Fibroblast of skin of abdomen (primary cell): ENCODE measurements at regions not wholly inside any gene's neighbourhood (a gene's known extent, or its start where the extent isn't known, plus 50 kb on each side); places are given as distances from the start of the nearest gene placed in this dataset.
A peak's percentile ranks its signal among the peaks of the same experiment; 100 is the strongest.

Source experiments
- DNase-seq: peaks from one replicate; pipeline ENCODE4 v3.0.0-alpha.2; 2013

DNA sequence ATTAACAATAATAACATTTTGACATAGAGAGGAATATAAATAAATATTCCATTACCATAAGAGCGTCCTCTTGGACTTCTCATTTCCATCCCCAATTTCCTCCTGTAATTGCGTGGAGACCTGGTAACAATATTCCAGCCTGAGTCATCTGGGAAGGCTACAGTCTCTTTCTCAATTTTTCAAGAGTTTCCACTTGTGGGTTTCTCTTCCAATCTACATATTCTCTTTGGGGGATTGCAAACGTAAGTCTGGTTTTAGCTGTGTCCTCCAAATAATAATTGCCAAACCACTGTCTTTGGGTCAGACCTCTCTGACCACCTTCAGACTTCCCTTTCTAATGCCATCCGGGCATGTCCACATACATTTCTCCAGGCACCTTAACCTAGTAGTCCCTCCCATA lies 124.5 kb upstream of the USP24 start:
- DNase-seq, result no peak

DNA sequence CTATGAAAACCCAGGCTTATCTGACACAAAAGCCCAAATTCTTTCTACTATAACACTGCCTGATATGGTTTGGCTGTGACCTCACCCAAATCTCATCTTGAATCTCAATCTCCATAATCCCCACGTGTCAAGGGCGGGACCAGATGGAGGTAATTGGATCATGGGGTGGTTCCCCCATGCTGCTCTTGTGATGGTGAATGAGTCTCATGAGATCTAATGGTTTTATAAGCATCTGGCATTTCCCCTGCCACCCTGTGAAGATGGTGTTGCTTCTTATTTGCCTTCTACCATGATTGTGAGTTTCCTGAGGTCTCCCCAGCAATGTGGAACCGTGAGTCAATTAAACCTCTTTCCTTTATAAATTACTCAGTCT lies 123.3 kb upstream of the USP24 start:
- no peak for DNase-seq

DNA sequence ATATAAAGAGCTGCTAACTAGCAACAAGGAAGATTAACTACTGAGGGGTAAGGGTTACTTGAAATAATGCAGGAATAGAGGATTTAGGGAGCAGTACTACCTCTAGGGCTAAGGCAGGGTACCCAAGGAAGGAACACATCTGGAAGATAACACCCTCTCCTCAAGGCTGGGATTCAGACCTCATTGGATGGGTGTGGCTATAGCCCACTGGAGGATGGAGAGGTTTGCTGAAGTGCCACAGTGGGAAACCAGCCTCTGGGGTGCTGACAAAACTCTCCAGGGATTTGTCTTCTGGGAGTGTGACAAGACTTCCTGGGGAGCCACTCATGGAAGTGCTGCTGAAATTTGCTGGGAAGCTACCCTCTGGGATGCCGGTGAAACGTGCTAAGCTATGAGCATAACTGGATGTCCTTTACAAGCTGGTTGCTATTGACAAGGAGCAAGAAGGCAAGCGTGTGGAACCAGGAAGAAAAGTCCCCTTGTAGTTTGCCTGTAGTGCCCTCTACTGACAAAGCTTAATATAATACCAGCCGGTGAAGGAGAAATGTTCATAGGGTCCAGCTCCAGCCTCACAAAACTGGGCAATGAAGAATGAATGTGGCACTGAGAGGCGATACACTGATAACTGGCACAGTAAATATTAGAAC lies 122.8 kb upstream of the USP24 start:
- DNase-seq, result peak; percentile 51

DNA sequence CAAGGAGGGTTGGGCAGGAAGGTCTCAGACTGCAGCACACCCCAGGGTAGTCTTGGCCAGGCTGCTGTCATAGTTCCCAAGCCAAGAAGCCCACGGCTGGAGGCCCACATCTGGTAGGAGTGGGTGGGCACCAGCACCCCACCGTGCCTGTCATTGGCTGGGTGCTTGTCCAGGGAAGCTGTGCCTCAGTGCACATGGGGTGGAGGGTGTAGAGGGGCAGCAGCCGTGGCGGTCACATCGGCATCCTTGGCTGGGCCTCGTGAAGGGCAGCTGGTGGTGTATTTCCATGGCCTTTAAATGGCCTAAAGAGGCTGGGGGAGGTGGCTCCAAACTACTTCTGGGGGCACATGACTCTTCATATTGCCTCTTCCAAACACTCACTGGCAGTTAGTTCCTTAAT lies 119.6 kb upstream of the USP24 start:
- DNase-seq, result no peak

DNA sequence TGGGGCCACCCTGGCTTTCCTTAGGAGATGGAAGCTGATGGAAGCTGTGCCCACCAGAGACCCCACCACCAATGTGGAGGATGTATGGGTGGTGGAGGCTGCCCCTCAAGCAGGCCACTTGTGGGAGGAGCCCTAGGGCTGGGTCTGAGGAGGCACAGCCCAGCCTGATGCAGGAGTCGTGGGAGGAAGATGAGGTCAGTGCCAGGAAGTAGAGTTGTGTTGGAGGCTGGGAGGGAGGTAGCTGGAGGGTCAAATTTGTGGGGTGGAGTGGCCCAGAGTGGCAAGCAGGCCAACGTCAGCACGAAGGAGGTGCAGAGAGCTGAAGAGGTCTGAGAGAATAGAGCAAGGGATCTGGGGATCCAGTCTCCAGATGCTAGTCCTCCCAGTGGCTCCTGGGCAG lies 119.0 kb upstream of the USP24 start:
- DNase-seq, result no peak

DNA sequence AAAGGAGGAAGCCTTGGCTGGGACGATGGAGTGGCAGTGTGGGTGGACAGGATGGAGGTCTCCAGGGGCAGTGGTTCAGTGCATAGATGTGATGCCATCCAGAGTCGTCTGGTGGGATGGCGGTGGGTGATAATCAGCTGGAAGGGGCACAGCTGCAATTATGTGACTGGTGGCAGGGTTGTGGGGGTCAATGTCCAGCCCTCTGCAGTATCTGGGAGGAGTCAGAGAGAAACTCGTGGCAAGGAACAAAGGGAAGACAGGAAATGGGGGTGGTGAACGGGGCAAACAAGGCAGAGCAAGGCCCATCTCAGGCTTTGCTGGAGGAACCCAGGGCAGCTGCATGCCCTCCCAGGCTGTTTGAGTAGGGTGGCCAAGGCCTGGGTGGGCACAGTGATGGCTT lies 118.3 kb upstream of the USP24 start:
- DNase-seq, result no peak

DNA sequence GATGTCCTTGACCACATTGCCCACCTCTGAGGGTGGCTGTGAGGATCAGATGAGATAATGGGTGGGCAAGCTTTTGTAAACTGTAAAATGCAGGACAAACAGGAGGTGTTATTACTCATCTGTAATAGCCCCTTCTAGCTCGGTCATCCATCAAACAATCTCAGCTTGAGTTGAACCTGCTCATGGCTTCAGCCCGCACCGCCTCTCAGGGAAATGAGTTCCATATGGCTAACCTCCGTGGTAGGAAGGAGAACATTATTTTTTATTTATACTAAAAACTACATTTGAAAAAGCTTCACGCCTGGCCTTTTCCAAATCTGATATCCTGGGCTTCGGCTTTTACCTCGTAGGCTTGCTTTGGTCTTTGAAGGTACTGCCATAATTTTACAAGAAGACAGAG lies 116.2 kb upstream of the USP24 start:
- peak; percentile 51 for DNase-seq

DNA sequence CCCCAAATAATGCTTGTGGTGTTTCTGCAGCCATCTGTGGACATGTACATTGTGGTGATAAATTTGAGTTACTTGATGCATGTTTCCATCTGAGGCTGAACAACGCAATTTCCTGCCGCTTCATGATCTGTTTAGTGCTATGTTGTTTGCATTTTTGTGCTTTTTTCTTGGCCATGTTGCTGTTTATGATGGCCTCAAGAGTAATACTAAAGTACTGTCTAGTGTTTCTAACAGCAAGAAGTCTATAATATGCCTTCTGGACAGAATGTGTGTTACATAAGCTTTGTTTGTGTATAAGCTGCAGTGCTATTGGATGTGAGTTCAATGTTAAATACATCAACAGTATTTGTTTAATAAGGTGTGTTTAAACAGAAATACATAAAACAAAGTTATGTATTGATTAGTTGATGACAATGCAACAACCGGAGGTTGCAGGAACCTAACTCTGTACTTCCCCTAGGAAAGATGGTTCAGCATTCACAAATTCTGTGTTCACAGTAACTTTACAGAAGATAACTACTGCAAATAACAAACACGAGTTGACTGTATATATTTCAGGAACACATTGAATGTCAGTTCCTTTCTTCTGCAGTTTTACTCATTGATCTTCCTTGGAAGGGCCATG lies 114.8 kb upstream of the USP24 start:
- no peak for DNase-seq

DNA sequence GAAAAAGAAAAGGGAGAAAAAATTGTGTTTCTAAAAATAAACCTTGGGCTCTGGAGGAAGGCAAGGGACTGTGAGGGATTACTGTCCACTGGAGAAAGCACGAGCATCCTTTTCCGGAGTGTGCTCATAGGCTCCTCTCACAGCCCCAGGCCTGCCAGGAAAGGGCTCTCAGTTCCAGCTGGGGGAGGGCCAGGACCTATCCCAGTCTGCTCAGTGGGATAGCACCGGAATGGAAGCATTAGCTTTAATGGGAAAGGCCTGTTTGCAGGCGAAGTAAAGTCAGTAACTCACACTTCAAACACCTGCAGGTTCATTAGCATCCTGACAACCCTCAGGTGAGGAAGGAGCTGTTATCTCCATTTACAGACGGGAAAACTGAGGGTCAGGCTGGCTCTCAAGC lies 113.9 kb upstream of the USP24 start:
- peak; percentile 14 for DNase-seq

DNA sequence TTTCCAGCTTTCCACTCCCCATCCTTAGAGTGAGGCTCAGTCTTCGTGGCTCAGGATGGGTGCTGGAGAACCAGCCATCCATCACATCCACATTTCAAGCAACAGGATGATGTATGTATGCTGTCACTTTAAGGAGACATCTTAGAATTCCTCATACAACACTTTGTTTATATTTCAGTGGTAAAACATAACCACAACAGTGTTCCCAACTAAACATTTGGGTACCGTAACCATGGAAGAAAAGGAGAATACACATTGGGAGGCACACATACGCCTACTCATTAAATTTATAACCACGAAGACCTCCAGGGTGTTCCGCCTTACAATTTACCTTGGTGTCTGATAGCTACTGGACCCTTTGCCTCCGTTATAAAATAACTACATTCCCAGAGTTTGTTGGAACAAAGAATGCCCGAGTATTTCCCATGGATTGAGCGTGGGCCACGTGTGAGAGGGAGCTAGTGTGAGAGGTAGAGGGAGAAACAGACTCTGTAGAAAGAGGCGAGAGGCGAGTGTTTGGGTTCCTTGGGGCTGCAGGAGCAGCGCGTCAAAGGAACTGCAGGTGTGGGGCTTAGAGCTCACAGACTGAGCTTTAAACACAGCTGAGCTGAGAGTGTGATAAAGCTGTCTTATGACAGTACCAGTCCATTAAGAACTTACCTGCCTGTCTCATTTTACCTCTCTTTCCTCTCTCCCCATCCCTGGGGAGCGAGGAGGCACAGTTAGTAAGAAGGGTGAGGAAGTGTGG lies 111.5 kb upstream of the USP24 start:
- DNase-seq, result no peak

DNA sequence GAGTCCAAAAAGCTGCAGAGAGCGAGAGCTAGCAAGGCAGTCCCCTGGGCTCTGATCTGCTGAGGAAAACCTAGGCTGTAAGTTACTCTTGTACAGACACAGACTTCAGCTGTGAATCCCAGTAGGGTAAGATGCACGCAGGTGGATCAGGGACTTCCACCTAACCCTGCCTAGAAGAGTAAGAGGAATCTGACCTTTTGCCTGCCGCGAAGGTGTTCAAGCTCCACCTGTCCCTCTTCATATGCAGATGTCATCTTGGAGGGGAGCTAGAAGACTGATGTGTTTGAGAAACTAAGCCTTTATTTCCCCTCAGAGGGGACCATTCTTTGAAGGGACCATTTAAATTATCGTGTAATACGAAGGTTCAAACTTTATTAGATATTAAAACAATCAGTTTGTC lies 108.6 kb upstream of the USP24 start:
- DNase-seq, result no peak

DNA sequence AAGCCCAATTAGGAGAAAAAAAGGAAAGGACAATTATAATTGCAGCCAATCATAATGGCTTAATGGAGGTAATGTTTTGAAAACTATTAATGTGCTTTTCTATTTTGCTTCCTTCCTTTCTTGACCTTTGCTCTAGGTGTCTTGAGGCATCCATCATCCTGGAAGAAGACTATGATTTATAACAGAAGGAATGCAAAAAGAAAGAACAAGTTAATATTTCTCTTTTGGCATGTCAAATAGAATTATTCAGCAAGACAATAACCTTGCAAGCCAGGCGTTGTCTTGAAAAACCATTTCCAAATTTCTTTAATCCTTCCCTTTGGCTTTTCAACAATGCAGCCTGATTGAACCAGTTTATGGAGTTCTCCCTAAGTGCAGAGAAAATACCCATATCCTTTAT lies 107.7 kb upstream of the USP24 start:
- no peak for DNase-seq

DNA sequence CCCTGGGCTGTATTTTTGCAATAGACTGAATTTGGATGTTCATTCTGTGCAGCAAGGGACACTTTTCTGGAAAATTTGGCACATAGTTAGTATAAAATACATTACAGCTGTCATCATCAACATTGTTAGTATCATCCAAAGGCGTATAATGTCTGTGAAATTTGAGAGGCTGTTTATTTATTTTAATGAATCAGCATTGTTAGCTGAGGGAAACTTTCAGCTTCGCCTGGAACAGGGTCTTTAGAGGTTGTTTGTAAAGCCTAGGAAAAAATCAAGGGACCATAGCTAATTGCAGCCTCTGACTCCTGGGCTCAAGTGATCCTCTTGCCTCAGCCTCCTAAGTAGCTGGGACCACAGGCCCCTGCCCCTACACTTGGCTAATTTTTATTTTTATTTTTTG lies 106.8 kb upstream of the USP24 start:
- peak; percentile 32 for DNase-seq

DNA sequence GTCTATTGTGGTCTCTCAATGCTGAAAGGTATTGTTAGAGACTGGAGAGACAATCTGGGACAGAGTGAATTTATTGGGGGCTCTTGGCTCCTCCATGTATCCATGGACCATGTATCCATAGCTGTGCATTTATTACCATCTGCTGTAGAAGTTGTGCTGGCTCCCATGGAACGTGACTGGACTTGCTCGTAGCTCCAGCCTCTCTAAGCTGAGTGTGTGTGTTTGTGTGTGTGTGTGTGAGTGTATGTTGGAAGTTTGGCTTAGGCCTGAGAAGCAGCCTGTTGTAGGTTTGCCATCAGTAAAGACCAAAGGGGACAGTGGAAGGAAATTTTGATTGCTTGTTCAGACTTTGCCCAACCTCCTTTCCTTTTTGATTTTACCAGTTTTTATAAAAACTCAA lies 105.7 kb upstream of the USP24 start:
- no peak for DNase-seq

DNA sequence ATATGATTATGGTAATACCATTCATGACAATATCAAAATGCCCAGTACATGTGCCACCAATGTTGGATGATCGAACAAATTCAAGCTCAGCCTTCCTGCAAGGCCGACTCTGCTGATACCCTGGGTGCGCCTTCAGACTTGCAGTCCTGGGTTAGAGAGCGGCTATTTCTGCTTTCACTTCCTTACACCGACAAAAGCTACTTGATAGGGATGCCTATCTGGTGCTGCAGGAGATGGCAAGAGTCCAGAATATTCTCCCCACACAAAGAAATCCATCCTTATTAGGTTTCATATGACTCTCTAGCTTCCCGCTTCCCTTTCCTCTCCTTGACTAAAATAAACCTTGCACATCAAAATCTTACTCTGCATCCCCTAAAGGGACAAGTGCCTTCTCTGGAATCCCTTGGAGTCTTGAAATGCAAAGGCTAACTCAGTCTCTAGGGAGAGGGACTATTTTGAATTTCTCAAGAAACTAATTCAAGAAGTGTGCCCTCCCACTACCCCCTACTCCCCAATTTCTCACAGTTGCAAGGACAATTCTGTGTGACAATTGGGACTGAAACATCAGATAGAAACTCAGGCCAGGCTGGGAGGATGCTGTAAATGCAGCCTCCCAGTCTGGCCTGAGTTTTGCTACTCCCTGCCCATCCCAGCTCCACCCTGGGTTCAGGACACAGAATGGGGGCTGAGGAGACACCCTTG lies 103.1 kb upstream of the USP24 start:
- no peak for DNase-seq

DNA sequence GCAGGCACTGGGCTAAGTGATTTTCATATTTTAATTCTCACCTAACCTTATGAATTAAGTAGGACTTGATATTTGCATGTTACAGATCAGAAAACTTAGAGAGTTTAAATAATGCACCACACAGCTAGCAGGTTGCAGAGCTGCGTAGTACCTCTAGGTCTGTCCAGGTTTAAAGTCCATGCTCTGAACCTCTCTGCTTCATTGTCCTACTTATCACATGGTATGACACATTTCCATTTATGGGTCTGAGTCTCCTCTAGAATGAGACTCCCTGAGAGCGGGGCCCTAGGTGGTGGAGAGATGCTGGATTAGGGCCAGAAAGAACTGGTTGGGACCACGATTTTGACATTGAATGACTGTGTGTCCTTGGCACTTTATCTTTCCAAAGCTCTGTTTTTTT lies 102.5 kb upstream of the USP24 start:
- no peak for DNase-seq

DNA sequence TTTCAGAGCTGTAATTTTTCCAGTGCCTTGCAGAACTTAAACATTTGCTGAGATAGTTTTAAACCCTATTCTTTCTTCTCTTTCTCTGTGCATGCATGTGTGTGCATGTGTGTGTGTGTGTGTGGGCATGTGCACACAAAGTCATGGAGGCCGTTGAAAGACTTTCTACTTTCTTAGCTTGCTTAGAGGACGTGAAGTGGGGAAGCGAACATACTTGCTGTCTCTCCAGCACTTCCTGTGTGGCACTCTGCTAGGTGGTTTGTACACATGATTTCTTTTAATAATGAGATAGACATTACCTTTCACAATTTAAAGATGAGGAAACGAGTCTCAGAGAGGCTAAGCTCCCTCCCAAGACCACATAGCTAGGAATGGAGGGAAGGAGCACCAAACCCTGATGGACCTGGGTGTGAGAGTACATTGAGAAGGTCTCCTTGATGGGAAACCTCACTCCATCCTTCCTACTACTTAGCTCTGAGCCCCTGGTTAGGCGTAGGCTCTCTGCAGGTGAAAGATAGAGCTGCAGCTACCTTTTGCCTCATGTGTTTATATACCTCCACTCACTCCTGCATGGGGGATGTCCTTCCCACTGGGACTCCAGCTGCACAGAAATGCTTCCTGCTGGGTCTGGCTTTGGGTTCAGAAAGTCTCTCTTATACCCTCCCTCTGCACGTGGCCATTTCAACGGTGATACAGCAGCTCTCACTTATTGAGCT lies 101.9 kb upstream of the USP24 start:
- DNase-seq, result no peak

DNA sequence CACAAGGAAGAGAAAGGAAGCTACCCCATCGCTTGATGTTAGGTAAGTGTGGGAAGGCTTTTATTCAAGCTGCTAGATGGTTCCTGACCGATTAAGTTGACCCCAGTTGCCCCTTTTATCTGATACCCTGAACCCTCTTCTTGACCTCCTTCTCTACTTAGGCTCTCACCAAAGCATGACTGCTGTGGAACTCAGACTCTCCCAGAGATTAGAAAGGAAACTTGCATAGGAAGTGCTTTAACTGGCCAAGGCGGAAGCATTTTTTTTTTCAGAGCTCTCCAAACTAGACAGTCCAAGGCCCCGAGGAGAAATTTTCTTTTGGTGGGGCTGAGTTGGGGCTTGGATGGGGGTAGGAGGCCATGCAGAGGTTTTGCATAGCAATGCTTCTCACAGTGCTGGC lies 101.3 kb upstream of the USP24 start:
- DNase-seq, result no peak

DNA sequence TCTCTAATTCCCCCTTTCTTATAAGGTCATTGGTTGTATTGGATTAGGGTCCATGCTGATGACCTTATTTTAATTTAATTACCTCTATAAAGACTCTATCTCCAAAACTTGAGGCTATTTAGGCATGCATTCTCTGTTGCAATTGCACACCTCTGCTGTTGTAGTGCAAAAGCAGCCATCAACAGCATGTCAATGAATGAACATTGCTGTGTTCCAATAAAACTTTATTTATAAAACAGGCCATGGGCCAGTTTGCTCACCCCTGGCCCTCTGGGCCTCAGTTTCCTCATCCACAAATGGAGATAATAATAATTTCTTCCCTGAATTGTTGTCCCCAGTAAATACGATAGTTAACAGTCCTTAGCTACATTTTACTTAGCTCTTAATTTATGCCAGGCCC lies 100.4 kb upstream of the USP24 start:
- no peak for DNase-seq

DNA sequence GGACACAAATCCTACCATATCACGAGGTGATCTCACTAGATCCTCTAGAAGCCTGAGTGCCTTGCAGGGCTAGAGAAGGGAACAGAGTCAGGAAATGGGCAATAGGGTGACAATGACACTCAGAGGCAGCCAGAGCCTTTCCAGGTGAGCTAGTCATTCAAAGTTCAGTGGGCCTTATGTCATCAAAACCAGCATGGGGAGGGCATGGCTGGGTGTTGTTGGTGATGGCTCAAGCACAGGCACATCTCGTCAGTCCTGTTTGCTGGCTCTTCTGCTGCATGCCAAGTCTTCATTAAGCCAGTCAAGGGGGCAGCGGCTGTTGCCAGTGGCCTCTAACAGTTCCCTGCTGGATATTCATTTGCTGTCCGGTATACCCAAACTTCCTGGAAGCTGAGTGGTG lies 99.6 kb upstream of the USP24 start:
- no peak for DNase-seq

DNA sequence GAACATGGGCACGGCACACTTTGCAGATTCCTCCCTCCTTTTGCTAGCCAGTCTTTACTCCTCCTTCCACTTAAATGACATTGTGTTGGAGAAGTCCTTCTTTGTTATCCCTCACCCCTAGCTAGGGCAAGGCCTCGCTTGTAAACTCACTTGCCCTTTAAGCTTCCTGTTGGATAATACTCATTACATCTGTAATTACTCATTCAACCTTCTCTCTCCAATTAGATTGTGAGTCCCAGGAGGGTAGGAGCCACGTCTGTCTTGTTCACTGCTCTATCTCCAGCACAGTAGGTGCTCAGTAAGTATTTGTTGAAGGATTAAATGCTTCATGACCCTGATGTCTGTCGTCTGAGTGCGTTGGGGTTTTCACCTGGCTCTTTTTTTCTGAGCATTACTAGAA lies 98.7 kb upstream of the USP24 start:
- DNase-seq, result no peak

DNA sequence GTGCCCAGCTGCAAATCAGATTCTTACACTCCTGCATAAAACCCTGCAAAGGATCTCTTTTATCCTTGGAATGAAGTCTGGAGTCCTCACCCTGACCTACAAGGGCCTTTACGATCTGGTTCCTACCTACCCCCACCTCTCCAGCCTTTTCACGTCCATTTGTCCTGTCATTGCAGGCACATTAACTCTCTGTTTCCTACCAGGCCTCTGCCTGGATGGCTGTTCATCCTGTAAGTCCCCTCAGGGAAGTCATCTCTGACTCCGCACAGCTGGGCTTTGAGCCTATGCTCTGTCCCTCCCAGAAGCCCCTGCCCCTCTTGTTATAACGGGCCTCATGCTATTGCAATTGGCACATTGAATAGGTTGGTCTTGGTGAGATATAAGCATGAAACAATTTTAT lies 96.8 kb upstream of the USP24 start:
- no peak for DNase-seq

DNA sequence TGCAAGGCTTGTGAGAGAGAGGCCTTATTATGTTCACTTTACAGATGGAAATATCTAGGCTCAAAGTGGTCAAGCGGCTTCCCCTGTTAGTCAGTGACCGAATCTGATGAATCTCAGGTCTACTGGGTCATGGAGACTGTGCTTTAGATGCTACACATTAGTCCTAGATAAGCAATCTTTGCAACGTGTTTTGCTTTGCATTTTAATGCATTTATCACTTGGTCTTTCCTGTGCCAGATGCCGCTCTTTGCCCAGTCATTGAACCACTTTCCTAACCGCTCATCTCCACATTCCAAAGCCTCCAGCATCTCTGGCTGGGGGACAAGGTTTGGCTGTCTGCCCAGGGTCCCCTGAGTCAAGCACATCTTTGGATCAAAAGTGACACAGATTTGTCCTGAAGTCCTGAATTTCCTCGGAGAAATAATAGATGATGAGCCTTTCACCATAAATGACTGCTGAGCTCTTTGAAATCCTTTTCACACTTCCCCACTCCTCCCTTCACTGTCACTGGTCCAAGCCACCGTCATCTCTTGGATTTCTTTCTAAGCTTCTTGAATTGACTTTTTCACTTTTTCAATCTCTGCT lies 96.0 kb upstream of the USP24 start:
- DNase-seq, result peak; percentile 59
